ENCODE measurements at regions not wholly inside any gene's neighbourhood (a gene's known extent, or its start where the extent isn't known, plus 50 kb on each side); places are given as distances from the start of the nearest gene placed in this dataset.

DNA sequence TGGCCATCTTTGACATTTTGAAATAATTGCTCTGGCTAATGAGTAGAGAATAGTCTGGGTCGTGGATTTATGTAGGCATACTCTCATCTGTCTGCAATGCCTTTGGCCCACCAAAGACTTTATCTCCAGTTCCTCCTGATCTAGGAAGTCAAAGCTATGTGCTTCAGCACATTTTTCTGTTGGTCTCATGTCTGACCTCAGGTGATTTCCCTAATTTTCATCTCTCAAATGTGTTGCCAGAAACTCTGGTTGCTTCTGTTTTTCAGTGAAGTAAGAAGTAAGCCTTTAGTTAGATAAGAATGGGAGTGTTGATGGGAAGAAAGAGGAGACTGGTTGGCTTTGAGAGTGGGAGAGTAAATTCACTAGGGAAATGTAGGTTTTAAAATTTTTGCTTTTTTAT, 66.4 kb downstream of the GPR88 start:
- H3K4me3 ChIP-seq (ENCODE audit: insufficient read depth, low read depth, low read length), result no peak overlapping the region
- H4K20me1 ChIP-seq (ENCODE audit: insufficient read depth, low read length), result no peaks in the 10 kb centered on the region
- no peaks in the 10 kb centered on the region for H3K9me1 ChIP-seq (ENCODE audit: insufficient read depth, low read length)
- no peaks in the 10 kb centered on the region for H3K27me3 ChIP-seq (ENCODE audit: control insufficient read depth, insufficient read depth, low read length)
- H3K23ac ChIP-seq (ENCODE audit: low read depth, low read length), result no peak overlapping the region
- peaks cover 4% of the 10 kb centered on the region; the same call in 1 of the 2 replicates for H3K4me1 ChIP-seq (ENCODE audit: control insufficient read depth, insufficient read depth, low read length)
- H2AK5ac ChIP-seq (ENCODE audit: low read depth, low read length), result no peak overlapping the region
- no peak overlapping the region for H2AK9ac ChIP-seq (replicated peaks; ENCODE audit: low read depth, low read length, poor library complexity)
- H2BK20ac ChIP-seq (ENCODE audit: low read depth, low read length), result no peak overlapping the region
- H3K9ac ChIP-seq (ENCODE audit: low read depth, low read length), result no peak overlapping the region
- peaks cover 5% of the 10 kb centered on the region; the same call in 1 of the 2 replicates for H3K9me3 ChIP-seq (ENCODE audit: control insufficient read depth, insufficient read depth, low read length)
- no CpG with 5 or more reads among the region's 1 CpG for WGBS, 2 experiments (ENCODE audit: extremely low coverage in 2 of 2, insufficient read length in 1 of 2)
- H4K8ac ChIP-seq (ENCODE audit: low read depth in 2 of 2, low read length in 2 of 2), result no peak overlapping the region
- H3K79me1 ChIP-seq (ENCODE audit: low read depth in 1 of 2, low read length in 2 of 2), result no peaks in the 10 kb centered on the region
- H3K56ac ChIP-seq (ENCODE audit: extremely low read depth, insufficient read depth, low read length), result no peak overlapping the region
- H3K18ac ChIP-seq (ENCODE audit: low read depth, low read length), result no peak overlapping the region
- H4K5ac ChIP-seq (ENCODE audit: low read depth, low read length), result no peak overlapping the region
- in situ Hi-C loops (cut with MboI; ENCODE audit: low sequenced_read_pairs), result loop anchor here (10.0 kb wide), 1 partner anchor 140 kb away; no protein-coding TSS in a partner anchor
- H3K14ac ChIP-seq (replicated peaks; ENCODE audit: low read depth, low read length), result no peak overlapping the region
- H2BK120ac ChIP-seq (ENCODE audit: low read depth, low read length), result no peak overlapping the region
- ATAC-seq (ENCODE audit: low read depth) (no peak), DNase-seq (no peak)
- ChIA-PET CTCF (no interaction called here), POLR2A (ENCODE audit: unreplicated experiment) (no interaction called here)
- no peak overlapping the region for H4K91ac ChIP-seq (ENCODE audit: insufficient read depth, low read depth, low read length)
- no TSS peak for BruUV-seq (replicated peaks)
- H3K36me3 ChIP-seq (ENCODE audit: control insufficient read depth, insufficient read depth, low read length), result no peaks in the 10 kb centered on the region
- H2BK15ac ChIP-seq (ENCODE audit: low read depth, low read length), result no peak overlapping the region
- no peak overlapping the region for H3K4ac ChIP-seq (ENCODE audit: low read depth, low read length)
- no peak overlapping the region for H2AFZ ChIP-seq (replicated peaks; ENCODE audit: low read length, poor library complexity)
- no peak overlapping the region for H3K27ac ChIP-seq (ENCODE audit: insufficient read depth, low read length)
- H3K4me2 ChIP-seq (ENCODE audit: low read depth, low read length), result no peak overlapping the region
- TF ChIP-seq SMC3 (IDR thresholded peaks at IDR 0.05; ENCODE audit: low read depth, low read length) (no peak), MAZ (IDR thresholded peaks at IDR 0.05; ENCODE audit: borderline replicate concordance, low read depth, low read length) (no peak), POLR2A (IDR thresholded peaks at IDR 0.05; ENCODE audit: low read depth, low read length) (no peak), FOS (IDR thresholded peaks at IDR 0.05; ENCODE audit: low read depth, low read length) (no peak), MXI1 (IDR thresholded peaks at IDR 0.05; ENCODE audit: borderline replicate concordance, low read depth, low read length) (no peak), CHD1 (IDR thresholded peaks at IDR 0.05; ENCODE audit: low read depth, low read length) (no peak), RFX5 (IDR thresholded peaks at IDR 0.05; ENCODE audit: low read depth, low read length) (no peak), NFE2L2 (IDR thresholded peaks at IDR 0.05; ENCODE audit: low read depth, low read length) (no peak), RAD21 (IDR thresholded peaks at IDR 0.05; ENCODE audit: low read length) (no peak), RCOR1 (IDR thresholded peaks at IDR 0.05; ENCODE audit: insufficient replicate concordance, low read length) (no peak), MAFK (IDR thresholded peaks at IDR 0.05; ENCODE audit: low read depth, low read length) (no peak)
- TF ChIP-seq, protein P1, sequence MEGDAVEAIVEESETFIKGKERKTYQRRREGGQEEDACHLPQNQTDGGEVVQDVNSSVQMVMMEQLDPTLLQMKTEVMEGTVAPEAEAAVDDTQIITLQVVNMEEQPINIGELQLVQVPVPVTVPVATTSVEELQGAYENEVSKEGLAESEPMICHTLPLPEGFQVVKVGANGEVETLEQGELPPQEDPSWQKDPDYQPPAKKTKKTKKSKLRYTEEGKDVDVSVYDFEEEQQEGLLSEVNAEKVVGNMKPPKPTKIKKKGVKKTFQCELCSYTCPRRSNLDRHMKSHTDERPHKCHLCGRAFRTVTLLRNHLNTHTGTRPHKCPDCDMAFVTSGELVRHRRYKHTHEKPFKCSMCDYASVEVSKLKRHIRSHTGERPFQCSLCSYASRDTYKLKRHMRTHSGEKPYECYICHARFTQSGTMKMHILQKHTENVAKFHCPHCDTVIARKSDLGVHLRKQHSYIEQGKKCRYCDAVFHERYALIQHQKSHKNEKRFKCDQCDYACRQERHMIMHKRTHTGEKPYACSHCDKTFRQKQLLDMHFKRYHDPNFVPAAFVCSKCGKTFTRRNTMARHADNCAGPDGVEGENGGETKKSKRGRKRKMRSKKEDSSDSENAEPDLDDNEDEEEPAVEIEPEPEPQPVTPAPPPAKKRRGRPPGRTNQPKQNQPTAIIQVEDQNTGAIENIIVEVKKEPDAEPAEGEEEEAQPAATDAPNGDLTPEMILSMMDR (conservative IDR thresholded peaks at IDR 0.05; ENCODE audit: low read depth, low read length), result no peak
- TF ChIP-seq, protein P2, sequence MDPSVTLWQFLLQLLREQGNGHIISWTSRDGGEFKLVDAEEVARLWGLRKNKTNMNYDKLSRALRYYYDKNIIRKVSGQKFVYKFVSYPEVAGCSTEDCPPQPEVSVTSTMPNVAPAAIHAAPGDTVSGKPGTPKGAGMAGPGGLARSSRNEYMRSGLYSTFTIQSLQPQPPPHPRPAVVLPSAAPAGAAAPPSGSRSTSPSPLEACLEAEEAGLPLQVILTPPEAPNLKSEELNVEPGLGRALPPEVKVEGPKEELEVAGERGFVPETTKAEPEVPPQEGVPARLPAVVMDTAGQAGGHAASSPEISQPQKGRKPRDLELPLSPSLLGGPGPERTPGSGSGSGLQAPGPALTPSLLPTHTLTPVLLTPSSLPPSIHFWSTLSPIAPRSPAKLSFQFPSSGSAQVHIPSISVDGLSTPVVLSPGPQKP (IDR thresholded peaks at IDR 0.05; ENCODE audit: borderline replicate concordance, low read depth, low read length), result no peak
- TF ChIP-seq, protein P3, sequence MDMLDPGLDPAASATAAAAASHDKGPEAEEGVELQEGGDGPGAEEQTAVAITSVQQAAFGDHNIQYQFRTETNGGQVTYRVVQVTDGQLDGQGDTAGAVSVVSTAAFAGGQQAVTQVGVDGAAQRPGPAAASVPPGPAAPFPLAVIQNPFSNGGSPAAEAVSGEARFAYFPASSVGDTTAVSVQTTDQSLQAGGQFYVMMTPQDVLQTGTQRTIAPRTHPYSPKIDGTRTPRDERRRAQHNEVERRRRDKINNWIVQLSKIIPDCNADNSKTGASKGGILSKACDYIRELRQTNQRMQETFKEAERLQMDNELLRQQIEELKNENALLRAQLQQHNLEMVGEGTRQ (IDR thresholded peaks at IDR 0.05; ENCODE audit: low read depth, low read length), result no peak
- intact Hi-C loops (cut with micrococcal nuclease), result no loop called here
- dilution Hi-C loops (cut with HindIII; ENCODE audit: low sequenced_read_pairs, unreplicated experiment), result no loop called here
- H2BK5ac ChIP-seq (ENCODE audit: low read depth, low read length, poor library complexity, severe bottlenecking), result no peak overlapping the region
